ENCODE measurements at regions not wholly inside any gene's neighbourhood (a gene's known extent, or its start where the extent isn't known, plus 50 kb on each side); places are given as distances from the start of the nearest gene placed in this dataset.

DNA sequence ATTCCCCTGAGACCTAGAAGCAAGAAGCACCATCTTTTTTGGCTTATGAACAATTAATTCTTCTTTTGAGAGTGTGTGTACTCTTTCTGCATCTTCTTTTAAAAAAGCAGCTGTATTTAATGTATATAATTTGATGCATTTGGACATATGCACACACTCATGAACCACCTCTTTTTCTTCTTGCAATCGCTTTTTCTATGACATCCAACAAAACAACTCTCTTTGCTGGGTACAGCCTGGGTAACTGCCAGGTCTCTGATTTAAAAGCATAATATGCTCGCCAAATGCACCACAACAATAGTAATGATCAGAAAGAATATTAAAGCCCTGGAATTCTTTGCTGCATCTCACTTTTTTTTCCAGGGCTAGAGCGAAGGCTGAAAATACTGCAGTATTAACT, 97.3 kb downstream of the HAPSTR1 start:
- no peak for DNase-seq

GRCh38 chr16:9191274-9191850, 99.9 kb downstream of the HAPSTR1 start:
- no peak for DNase-seq

DNA sequence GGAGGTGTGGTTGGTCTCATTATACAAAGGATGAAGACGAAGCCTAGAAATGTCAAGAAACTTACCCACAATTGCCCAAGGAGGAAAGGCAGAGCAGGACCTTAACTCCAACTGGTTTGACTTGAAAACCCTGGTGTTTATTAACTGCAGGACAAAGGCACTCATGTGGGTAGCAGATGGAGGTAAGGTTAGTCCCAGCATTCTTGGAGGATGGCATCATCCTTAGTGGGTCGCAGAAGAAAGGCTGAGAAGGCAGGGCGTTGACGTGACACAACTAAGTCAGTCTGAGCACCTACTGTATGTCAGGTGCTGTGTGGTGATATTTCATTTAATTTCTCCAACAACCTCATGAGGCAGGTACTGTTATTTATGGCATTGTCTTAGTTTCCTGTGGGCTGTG, 101.3 kb downstream of the HAPSTR1 start:
- no peak for DNase-seq

DNA sequence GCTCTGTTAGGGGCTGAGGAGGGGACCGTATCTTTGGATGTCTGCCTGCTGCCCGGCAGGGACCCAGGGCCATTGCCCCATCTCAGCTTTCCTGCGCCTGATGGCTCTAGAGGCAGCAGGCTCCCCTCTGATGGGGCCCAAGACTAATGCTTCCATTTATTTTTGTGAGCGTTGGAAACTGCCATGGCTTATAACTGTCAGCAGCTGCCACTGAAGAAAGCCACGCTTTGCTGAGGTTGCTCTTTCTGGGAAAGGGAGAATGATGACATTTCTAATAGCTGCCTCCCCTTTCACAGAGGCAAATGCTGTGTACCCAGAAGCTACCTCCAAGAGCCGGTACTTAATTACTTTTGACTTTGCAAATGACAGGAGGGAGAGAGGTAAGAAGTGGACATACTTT, 103.8 kb downstream of the HAPSTR1 start:
- DNase-seq = no peak

- no peak for DNase-seq
Measured at GRCh38 chr16:9197957-9198661, 106.7 kb downstream of the HAPSTR1 start.

GRCh38 chr16:9199311-9199710, 107.9 kb downstream of the HAPSTR1 start:
- DNase-seq = no peak

DNA sequence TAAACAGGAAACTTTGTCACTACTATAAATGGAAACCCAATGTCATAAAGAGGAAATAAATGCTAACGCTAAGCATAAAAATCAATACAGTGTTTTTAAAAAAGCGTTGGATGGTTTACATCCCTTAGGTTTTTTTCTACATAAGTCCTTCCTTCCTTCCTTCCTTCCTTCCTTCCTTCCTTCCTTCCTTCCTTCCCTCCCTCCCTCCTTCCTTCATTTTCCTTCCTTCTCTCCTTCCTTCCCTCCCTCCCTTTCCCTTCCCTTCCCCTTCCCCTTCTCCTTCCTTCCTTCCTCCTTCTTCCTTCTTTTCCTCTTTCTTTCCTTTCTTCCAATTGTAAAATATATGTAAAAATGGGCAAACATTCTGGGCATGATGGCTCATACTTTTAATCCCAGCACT, 108.3 kb downstream of the HAPSTR1 start:
- no peak for DNase-seq

- no peak for DNase-seq
Measured at GRCh38 chr16:9203956-9204355, 112.5 kb downstream of the HAPSTR1 start.

DNA sequence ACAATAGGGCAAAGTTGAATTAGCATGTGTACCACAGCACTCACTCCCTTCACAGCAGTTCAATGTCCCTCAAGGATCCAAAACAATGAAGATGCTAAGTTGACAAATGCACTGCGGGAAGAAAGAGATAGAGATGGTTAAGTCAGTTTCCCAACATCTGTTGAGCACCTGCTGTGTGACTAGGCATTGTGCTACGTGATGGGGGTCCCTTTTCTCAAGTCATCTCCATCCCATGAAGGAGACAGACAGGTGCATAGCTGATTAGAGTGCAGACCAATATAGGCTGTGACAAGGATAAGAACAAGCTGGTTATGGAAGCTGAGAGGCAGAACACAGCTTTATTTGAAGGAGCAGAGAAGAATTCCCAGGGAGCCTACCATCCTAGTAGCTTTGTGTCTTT, 114.2 kb downstream of the HAPSTR1 start:
- no peak for DNase-seq

- DNase-seq = no peak
Measured at GRCh38 chr16:9206156-9206555, 114.7 kb downstream of the HAPSTR1 start.

- no peak for DNase-seq
Measured at GRCh38 chr16:9212621-9213020, 121.2 kb downstream of the HAPSTR1 start.

- no peak for DNase-seq
Measured at GRCh38 chr16:9219813-9220212, 128.4 kb downstream of the HAPSTR1 start.

GRCh38 chr16:9225527-9226316, 134.3 kb downstream of the HAPSTR1 start:
- peak; percentile 1 for DNase-seq

GRCh38 chr16:9226924-9227323, 135.5 kb downstream of the HAPSTR1 start:
- DNase-seq = no peak

- no peak for DNase-seq
Measured at GRCh38 chr16:9231039-9231438, 139.6 kb downstream of the HAPSTR1 start.

GRCh38 chr16:9232102-9232770, 140.8 kb downstream of the HAPSTR1 start:
- DNase-seq = no peak

- no peak for DNase-seq
Measured at GRCh38 chr16:9235867-9236266, 144.4 kb downstream of the HAPSTR1 start.

GRCh38 chr16:9236319-9236718, 144.9 kb downstream of the HAPSTR1 start:
- no peak for DNase-seq

DNA sequence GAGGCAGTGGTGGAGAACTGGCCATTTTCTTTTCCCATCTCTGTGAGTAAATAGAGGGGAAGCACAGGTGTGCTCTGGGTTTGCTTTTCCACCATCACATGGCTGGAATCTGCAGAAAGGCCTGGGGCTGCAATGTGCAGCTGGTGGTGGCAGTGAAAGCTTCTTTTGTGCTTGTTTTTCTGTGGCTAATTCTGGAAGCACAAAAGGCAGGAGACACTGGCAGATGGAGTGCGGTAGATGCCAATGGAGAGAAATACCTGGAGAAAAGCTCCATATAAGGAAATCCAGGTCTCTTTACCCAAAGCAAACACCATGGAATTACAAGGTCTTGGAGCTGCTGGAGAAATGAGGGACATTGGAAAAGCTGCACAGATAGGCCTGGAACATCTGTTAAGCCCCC, 146.9 kb downstream of the HAPSTR1 start:
- no peak for DNase-seq

DNA sequence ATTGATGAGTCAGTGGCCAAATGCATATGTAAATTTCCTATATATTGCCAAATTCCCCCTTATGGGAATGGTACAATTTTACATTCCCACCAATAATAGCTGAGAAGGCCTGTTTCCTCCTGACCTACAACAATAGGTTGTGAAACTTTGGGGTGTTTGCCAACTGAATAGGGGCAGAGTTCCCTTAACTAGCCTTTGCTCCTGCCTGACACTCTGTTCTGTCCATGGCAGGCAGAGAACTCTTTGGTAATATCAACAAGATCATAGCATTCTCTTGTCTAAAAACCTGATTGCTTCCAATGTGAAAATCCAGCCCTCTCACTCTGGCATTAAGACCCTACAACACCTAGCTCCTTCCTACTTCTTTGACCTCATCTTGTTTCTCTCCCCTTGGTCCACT, 149.7 kb downstream of the HAPSTR1 start:
- DNase-seq = no peak

- no peak for DNase-seq
Measured at GRCh38 chr16:9248162-9248561, 156.7 kb downstream of the HAPSTR1 start.

DNA sequence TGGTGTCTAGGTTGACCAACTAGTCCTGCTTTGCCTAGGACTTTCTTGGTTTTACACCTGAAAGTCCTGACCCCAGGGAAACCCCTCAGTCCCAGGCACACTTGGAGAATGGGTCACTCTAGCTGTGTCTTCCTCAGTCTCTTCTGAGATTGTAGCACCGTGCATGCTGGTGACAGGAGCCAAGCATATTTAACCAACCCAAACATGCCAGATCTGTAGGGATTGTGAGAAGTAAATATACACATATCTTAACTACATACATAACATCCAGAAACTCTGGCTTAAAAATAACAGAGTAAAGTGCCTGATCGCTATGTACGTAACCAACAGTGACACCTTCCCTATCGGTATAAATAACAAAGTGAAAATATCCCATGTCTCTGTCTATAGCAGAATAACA, 158.1 kb downstream of the HAPSTR1 start:
- no peak for DNase-seq

GRCh38 chr16:9251026-9251425, 159.6 kb downstream of the HAPSTR1 start:
- no peak for DNase-seq

All from fibroblast of skin of back (primary cell).